Right cardiac atrium (tissue), 5 donors: ENCODE measurements at regions not wholly inside any gene's neighbourhood (a gene's known extent, or its start where the extent isn't known, plus 50 kb on each side); places are given as distances from the start of the nearest gene placed in this dataset.
"Not testable (repeated sequence)": the region's sequence is repeated elsewhere in the genome, so short reads cannot be mapped to it uniquely, and the experiment has no call there.

Experiments
- ATAC-seq, 2 donors: fragments of 200-7000 bp; cut with Tn5 transposase; one replicate each; pipeline versions ENCODE4 v1.8.0 to v1.9.1; 2020; ENCODE audit warnings: moderate library complexity in 2 of 2, mild to moderate bottlenecking in 1 of 2
- DNase-seq, 3 donors: peaks; one replicate each; pipeline ENCODE4 v3.0.0-alpha.2; 2020
- H3K27ac ChIP-seq: one replicate; pipeline ENCODE4 v1.5.1; 2013; ENCODE audit warnings: mild to moderate bottlenecking, low read length, control low read depth, moderate library complexity
- H3K27me3 ChIP-seq: one replicate; pipeline ENCODE4 v1.6.1; 2013; ENCODE audit not compliant: control insufficient read depth, insufficient read depth
- H3K4me1 ChIP-seq: one replicate; pipeline ENCODE4 v1.6.1; 2013; ENCODE audit warnings: low read length; ENCODE audit not compliant: control insufficient read depth, insufficient read depth
- H3K4me3 ChIP-seq: one replicate; pipeline ENCODE4 v1.5.1; 2013; ENCODE audit warnings: low read length, control low read depth
- H3K9me3 ChIP-seq: one replicate; pipeline ENCODE4 v1.6.1; 2013; ENCODE audit warnings: low read length; ENCODE audit not compliant: control insufficient read depth
- WGBS: extraction: QIAGEN DNeasy Blood & Tissue Kit; methylation state at CpG from one replicate; pipeline ENCODE4 v1.1.7; 2013; 5-methylcytosine and 5-hydroxymethylcytosine counted together
- intact Hi-C, 4 donors: fragments of 100-400 bp; cut with DNase I; formaldehyde crosslinking; loops; one replicate each; pipeline versions ENCODE4 v1.11.0 to v1.14.0; 2022 to 2023
- donor health status: healthy with polysubstance abuse.
- donor health status: DM: no; HTN: yes; CAD: no.
- donor health status: DM: no; HTN: no; CAD: no.
- donor health status: DM: no; HTN: yes; CAD: no; lungs with severe emphysema.
- donor health status: DM: yes; HTN: yes; CAD: no.

DNA sequence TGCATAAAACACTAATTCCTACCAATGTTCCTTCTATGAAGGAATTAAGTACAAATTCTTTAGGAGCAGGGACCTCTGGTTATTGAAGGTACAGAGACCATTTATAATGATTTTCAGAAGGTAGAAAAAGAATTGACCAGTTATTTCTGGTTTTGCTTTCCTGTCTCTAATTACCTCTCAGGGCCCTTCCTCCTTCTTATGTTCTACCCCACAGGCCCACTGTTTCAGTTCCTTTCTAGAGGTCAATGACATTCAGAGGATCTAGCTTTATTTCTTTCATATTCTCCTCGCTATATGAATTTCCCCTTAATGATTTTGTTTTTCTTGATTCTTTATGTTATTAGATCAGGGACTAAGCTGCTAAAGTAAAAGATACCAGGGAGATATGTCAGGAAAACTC is 345.0 kb upstream of the SPRY2 start:
- H3K27ac ChIP-seq: no peak overlapping the region
- no peaks in the 10 kb centered on the region for H3K4me1 ChIP-seq
- H3K27me3 ChIP-seq: no peaks in the 10 kb centered on the region
- no peak for DNase-seq
- no peak overlapping the region for H3K4me3 ChIP-seq
- H3K9me3 ChIP-seq: no peaks in the 10 kb centered on the region
- WGBS: 81% methylated on average over 1 of the region's 1 CpG
- intact Hi-C loops: no loop called here
- ATAC-seq: no peak

DNA sequence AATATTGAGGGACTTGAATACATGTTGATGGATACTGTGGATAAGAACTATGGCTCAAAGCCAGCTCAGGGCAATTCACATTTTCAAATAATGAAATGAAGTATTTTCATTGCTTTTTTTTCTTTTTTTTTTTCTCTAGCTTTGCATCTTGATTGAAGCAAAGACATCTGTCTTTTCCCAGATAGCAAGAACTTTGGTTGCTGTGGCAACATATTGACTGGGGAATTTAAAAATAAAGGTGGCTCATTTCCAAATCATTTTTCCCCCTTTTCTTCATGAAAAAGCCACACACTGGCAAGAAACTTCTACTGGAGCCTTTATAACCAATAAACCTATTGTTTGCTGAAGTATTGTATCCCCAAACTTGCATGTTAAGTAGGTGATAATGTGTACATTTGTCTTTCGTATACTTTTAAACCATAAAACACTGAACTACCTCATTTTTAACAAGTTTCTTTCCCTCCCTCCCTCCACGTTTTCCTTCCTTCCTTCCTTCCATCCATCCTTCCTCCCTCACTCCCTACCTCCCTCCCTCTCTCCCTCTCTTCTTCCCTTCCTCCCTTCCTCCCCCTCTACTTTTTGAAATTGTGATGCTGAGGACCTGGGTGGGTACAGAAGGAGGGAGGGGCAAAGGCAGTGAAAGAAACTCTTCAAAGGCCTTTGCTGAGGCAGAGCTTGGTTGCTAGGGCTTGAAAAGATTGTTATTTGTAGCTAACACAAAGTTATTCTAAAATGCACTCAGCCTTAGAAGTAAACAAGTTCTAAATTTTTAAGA is 343.5 kb upstream of the SPRY2 start:
- 39% methylated on average over 2 of the region's 2 CpGs for WGBS
- no peak for ATAC-seq
- no peak for DNase-seq
- H3K9me3 ChIP-seq: no peaks in the 10 kb centered on the region
- no peaks in the 10 kb centered on the region for H3K27me3 ChIP-seq
- H3K4me1 ChIP-seq: no peaks in the 10 kb centered on the region
- intact Hi-C loops: no loop called here
- no peak overlapping the region for H3K4me3 ChIP-seq
- no peak overlapping the region for H3K27ac ChIP-seq

DNA sequence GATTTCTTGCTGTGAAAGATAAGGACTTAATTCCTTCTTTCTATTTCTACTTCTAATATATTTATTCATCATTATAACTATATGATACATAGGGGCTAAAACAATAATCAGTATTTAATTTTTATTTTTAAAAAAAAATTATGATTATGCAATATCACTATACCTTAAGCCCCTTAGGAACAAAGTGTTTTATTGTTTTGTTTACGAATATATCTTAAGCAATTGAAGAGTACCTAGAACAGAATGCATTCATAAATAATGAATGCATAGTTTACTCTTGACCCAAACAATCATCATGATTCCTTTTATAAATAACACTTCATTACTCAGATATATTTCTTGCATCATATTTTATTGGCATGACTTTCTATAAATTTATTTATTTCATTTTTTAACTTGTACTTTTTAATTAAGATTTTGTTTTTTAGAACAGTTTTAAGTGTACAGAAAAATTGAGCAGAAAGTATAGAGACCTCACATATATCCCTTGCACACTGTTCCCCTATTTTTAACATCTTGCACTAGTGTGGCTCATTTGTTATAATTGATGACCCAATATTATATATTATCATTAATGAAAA is 339.9 kb upstream of the SPRY2 start:
- 93% methylated on average over 1 of the region's 1 CpG for WGBS
- intact Hi-C loops: no loop called here

DNA sequence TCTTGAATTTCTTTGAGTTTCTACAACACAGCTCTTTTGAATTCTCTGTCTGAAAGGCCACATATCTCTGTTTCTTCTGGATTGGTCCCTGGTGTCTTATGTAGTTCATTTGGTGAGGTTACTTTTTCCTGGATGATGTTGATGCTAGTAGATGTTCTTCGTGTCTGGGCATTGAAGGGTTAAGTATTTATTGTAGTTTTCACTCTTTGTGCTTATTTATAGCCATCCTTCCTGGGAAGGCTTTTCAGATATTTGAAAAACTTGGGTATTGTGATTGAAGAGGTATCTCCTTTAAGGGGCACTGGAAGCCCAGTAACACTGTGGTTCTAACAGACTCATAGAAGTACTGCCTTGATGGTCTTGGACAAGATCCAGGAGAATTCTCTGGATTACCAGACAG is 338.5 kb upstream of the SPRY2 start:
- no peak overlapping the region for H3K27ac ChIP-seq
- WGBS: 87% methylated on average over 1 of the region's 1 CpG
- H3K9me3 ChIP-seq: no peaks in the 10 kb centered on the region
- H3K27me3 ChIP-seq: no peaks in the 10 kb centered on the region
- no peak for ATAC-seq
- intact Hi-C loops: no loop called here
- H3K4me1 ChIP-seq: no peaks in the 10 kb centered on the region
- no peak overlapping the region for H3K4me3 ChIP-seq
- no peak for DNase-seq

More for the DNA sequence above, 339.9 kb upstream of the SPRY2 start:
- no peak overlapping the region for H3K27ac ChIP-seq
- no peaks in the 10 kb centered on the region for H3K9me3 ChIP-seq
- ATAC-seq: no peak
- no peaks in the 10 kb centered on the region for H3K27me3 ChIP-seq
- H3K4me3 ChIP-seq: no peak overlapping the region
- no peak for DNase-seq
- H3K4me1 ChIP-seq: no peaks in the 10 kb centered on the region

DNA sequence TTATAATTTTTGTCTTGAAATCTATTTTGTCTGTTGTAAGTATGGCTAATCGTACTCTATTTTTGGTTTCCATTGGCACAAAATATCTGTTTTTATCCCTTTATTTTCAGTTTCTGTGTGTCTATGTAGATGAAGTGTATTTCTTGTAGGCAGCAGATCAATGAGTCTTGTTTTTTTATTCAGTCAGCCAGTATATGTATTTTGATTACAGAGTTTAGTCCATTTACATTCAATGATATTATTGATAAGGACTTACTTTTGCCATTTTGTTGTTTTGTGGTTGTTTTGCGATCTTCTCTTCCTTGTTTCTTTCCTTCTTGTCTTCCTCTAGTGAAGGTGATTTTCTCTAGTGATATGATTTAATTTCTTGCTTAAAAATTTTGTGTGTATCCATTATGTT is 336.3 kb upstream of the SPRY2 start:
- no peak overlapping the region for H3K27ac ChIP-seq
- H3K4me3 ChIP-seq: no peak overlapping the region
- no peak for ATAC-seq
- H3K4me1 ChIP-seq: no peaks in the 10 kb centered on the region
- no peaks in the 10 kb centered on the region for H3K27me3 ChIP-seq
- intact Hi-C loops: no loop called here
- no peaks in the 10 kb centered on the region for H3K9me3 ChIP-seq
- 87% methylated on average over 2 of the region's 2 CpGs for WGBS
- DNase-seq: no peak

DNA sequence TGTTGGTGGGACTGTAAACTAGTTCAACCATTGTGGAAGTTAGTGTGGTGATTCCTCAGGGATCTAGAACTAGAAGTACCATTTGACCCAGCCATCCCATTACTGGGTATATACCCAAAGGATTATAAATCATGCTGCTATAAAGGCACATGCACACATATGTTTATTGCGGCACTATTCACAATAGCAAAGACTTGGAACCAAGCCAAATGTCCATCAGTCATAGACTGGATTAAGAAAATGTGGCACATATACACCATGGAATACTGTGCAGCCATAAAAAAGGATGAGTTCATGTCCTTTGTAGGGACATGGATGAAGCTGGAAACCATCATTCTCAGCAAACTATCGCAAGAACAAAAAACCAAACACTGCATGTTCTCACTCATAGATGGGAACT is 334.5 kb upstream of the SPRY2 start:
- H3K4me1 ChIP-seq, H3K27me3 ChIP-seq, H3K9me3 ChIP-seq, ATAC-seq, H3K27ac ChIP-seq, intact Hi-C loops, H3K4me3 ChIP-seq, DNase-seq: not testable (repeated sequence)
- WGBS: 94% methylated on average over 1 of the region's 2 CpGs

DNA sequence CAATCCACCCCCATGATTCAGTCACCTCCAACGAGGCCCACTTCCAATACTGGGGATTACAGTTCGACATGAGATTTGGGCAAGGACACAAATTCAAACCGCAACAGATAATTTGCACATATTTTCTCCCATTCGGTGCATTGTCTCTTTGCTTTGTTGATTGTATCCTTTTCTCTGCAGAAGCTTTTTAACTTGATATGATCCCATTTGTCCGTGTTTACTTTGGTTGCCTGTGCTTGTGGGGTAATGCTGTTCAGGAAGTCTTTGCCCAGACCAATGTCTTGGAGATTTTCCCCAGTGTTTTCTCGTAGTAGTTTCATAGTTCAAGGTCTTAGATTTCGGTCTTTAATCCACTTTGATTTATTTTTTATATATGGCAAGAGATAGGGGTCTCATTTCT is 330.8 kb upstream of the SPRY2 start:
- Histone ChIP-seq H3K27me3 (no peaks in the 10 kb centered on the region), H3K27ac (no peak overlapping the region), H3K4me1 (peaks cover 3% of the 10 kb centered on the region), H3K9me3 (no peaks in the 10 kb centered on the region), H3K4me3 (no peak overlapping the region)
- 85% methylated on average over 7 of the region's 7 CpGs for WGBS
- intact Hi-C loops: loop anchor here in 1 of 4 donors (2.0 kb wide), 1 partner anchor 39 kb away; no protein-coding TSS in a partner anchor
- ATAC-seq (no peak), DNase-seq (no peak)

DNA sequence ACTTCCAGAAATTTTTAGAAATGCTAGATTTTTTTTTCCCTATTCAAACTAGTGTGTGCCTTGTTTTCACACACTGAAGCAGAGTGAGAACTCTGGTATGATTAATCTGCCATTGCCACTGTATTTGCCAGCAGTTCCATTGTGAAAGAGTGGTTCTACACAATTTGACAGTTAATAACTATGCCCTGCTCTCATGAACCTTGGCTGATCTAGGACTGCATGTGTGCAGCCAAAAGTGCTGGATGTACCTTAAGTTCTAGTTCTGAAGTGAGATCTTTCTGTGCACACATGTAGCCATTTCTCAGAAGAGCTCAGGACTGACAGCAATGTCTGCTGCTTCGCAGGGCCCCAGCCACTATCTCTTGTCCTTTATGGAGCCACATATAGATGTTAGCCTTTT is 328.2 kb upstream of the SPRY2 start:
- WGBS: 85% methylated on average over 1 of the region's 1 CpG
- Histone ChIP-seq H3K27me3 (no peaks in the 10 kb centered on the region), H3K4me3 (no peak overlapping the region), H3K4me1 (peaks cover 3% of the 10 kb centered on the region), H3K9me3 (no peaks in the 10 kb centered on the region), H3K27ac (peak overlapping the region; percentile 2)
- ATAC-seq: peak; percentile 21 to 73
- peak in 1 of 3 donors; percentile 48 for DNase-seq
- intact Hi-C loops: no loop called here

DNA sequence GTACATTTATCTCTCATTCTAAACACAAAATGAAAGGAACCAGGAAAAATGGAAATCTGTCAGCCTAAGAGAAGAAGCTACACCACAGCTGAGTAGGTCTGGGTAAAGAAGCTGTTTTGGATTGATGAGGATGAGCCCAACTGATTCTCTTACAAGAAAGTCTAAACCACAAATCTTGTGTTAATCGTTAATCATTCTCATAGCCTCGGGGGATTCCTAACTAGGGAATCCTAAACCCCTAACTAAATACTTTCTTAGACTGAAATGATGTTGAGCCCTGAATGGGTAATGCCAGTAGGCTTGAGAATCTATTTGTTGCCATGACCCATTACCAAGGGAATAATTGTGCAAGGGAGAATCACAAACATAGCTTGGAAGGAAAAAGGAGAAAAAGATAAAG is 327.5 kb upstream of the SPRY2 start:
- 79% methylated on average over 2 of the region's 2 CpGs for WGBS
- H3K27me3 ChIP-seq: no peaks in the 10 kb centered on the region
- ATAC-seq: no peak
- intact Hi-C loops: no loop called here
- no peak overlapping the region for H3K27ac ChIP-seq
- no peaks in the 10 kb centered on the region for H3K9me3 ChIP-seq
- H3K4me3 ChIP-seq: no peak overlapping the region
- peaks cover 3% of the 10 kb centered on the region for H3K4me1 ChIP-seq
- DNase-seq: no peak

DNA sequence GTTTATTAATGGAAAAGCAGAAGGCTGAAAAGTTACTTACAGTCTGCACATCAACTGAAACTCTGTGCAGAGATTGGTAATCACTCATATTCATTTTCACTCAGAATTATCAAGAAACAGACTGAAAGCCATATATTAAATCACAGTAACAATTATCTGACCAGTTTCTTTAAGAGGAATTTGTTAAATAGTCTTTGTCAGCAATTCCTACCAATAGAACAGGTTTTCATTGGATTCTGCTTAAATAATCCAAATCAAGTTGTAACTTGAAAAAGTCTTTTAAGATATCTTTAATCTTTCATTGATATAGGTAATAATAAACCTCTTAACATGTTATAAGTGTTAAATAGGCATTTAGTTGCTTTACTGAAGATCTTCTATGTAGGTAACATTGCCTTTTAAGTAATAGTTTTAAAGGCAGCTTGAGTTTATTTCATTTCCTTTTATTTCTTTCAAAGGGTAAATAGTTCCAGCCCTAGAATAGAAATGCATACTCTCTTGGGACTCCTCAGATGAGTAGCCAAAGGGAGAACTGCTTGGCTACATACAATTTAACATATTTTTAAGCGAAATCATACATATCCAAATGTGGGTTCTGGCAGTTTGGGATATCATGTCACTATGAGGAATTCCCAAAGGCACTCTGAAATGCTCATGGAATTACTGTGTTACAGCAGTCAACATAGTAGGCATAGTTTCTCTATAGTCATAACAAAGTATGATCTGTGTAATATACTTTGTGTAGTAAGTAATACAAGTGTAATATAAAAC is 326.0 kb upstream of the SPRY2 start:
- DNase-seq (no peak), ATAC-seq (no peak)
- H3K9me3 ChIP-seq: no peaks in the 10 kb centered on the region
- no peaks in the 10 kb centered on the region for H3K27me3 ChIP-seq
- intact Hi-C loops: no loop called here
- H3K27ac ChIP-seq: no peak overlapping the region
- peaks cover 3% of the 10 kb centered on the region for H3K4me1 ChIP-seq
- no peak overlapping the region for H3K4me3 ChIP-seq
- 57% methylated on average over 1 of the region's 1 CpG for WGBS

DNA sequence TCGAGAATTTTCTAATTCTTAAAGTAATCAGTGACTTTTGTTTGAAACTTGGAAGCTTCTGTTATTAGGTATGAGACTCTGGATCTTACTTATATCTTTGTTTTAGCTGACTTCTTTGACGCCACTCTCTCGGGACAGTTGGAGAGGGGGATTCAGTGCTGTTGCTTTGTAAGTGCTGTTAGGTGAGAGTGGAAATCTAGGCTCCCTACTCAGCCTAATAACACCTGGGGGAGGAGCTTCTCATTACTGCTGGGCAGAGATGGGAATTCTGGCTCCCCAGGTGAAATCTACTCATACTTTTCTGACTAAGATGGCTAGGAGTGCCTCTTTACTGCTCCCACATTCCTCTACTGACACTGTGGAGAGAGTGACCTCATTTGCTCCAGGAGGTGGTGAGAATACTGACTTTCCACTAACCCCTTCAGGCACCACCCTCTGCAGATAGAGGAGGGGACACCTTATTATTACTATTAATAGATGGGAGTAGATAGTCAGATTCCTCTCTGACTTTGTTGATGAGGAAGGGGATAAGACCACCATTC is 324.9 kb upstream of the SPRY2 start:
- intact Hi-C loops: no loop called here
- ATAC-seq: no peak
- 79% methylated on average over 3 of the region's 3 CpGs for WGBS
- peaks cover 3% of the 10 kb centered on the region for H3K4me1 ChIP-seq
- no peak overlapping the region for H3K27ac ChIP-seq
- no peak for DNase-seq
- no peaks in the 10 kb centered on the region for H3K27me3 ChIP-seq
- no peak overlapping the region for H3K4me3 ChIP-seq
- no peaks in the 10 kb centered on the region for H3K9me3 ChIP-seq
